HG02588 (cell line): ENCODE measurements at regions not wholly inside any gene's neighbourhood (a gene's known extent, or its start where the extent isn't known, plus 50 kb on each side); places are given as distances from the start of the nearest gene placed in this dataset.
"Not testable (repeated sequence)": the region's sequence is repeated elsewhere in the genome, so short reads cannot be mapped to it uniquely, and the experiment has no call there.

ENCODE experiments used
- ATAC-seq: cut with Tn5 transposase; IDR thresholded peaks from one replicate; pipeline ENCODE4 v1.9.1; 2021; ENCODE audit warnings: mild to moderate bottlenecking, moderate library complexity; ENCODE audit not compliant: unreplicated experiment

GRCh38 chr6:8969747-8970146, 534.4 kb upstream of the SLC35B3 start:
- no peak for ATAC-seq

- no peak for ATAC-seq
Observed at GRCh38 chr6:8958894-8959511, 523.7 kb upstream of the SLC35B3 start.

- no peak for ATAC-seq
Observed at GRCh38 chr6:8953310-8953709, 518.0 kb upstream of the SLC35B3 start.

GRCh38 chr6:8948733-8949132, 513.4 kb upstream of the SLC35B3 start:
- ATAC-seq = no peak

GRCh38 chr6:8947900-8948299, 512.6 kb upstream of the SLC35B3 start:
- no peak for ATAC-seq

GRCh38 chr6:8944548-8944947, 509.2 kb upstream of the SLC35B3 start:
- no peak for ATAC-seq

GRCh38 chr6:8943073-8943472, 507.7 kb upstream of the SLC35B3 start:
- ATAC-seq = no peak

- no peak for ATAC-seq
Observed at GRCh38 chr6:8941577-8941976, 506.2 kb upstream of the SLC35B3 start.

- no peak for ATAC-seq
Observed at GRCh38 chr6:8940356-8940755, 505.0 kb upstream of the SLC35B3 start.

- no peak for ATAC-seq
Observed at GRCh38 chr6:8939615-8940014, 504.3 kb upstream of the SLC35B3 start.

GRCh38 chr6:8934318-8934717, 499.0 kb upstream of the SLC35B3 start:
- no peak for ATAC-seq

- ATAC-seq = no peak
Observed at GRCh38 chr6:8930009-8930408, 494.7 kb upstream of the SLC35B3 start.

GRCh38 chr6:8920244-8920643, 484.9 kb upstream of the SLC35B3 start:
- not testable (repeated sequence) for ATAC-seq

GRCh38 chr6:8918196-8918595, 482.9 kb upstream of the SLC35B3 start:
- no peak for ATAC-seq

GRCh38 chr6:8914700-8915099, 479.4 kb upstream of the SLC35B3 start:
- ATAC-seq = no peak

- ATAC-seq = no peak
Observed at GRCh38 chr6:8908638-8909037, 473.3 kb upstream of the SLC35B3 start.

GRCh38 chr6:8906699-8907098, 471.4 kb upstream of the SLC35B3 start:
- ATAC-seq = no peak

- ATAC-seq = no peak
Observed at GRCh38 chr6:8905757-8906156, 470.4 kb upstream of the SLC35B3 start.

- ATAC-seq = no peak
Observed at GRCh38 chr6:8904754-8905153, 469.4 kb upstream of the SLC35B3 start.

- ATAC-seq = no peak
Observed at GRCh38 chr6:8900056-8900455, 464.7 kb upstream of the SLC35B3 start.

GRCh38 chr6:8889514-8889913, 454.2 kb upstream of the SLC35B3 start:
- no peak for ATAC-seq

- ATAC-seq = no peak
Observed at GRCh38 chr6:8888468-8888867, 453.1 kb upstream of the SLC35B3 start.

GRCh38 chr6:8881663-8882062, 446.3 kb upstream of the SLC35B3 start:
- no peak for ATAC-seq
